HepG2 (cell line): ENCODE measurements at regions not wholly inside any gene's neighbourhood (a gene's known extent, or its start where the extent isn't known, plus 50 kb on each side); places are given as distances from the start of the nearest gene placed in this dataset.
A peak's percentile ranks its signal among the peaks of the same experiment; 100 is the strongest.

Experiments
- BCL3 ChIP-seq: sonication (generic); formaldehyde crosslinking; IDR thresholded peaks from 2 replicates; pipeline ENCODE4 v1.5.1; 2020; ENCODE audit warnings: mild to moderate bottlenecking, missing genetic modification reagents, moderate library complexity
- CREBL2 ChIP-seq: sonication (generic); formaldehyde crosslinking; IDR thresholded peaks from 2 replicates; pipeline ENCODE4 v1.8.1; 2023; ENCODE audit warnings: missing genetic modification reagents, mild to moderate bottlenecking, borderline replicate concordance
- HNF4G ChIP-seq, 2 experiments: sonication (generic) in 1 of 2; formaldehyde crosslinking in 1 of 2; IDR thresholded peaks; 2 replicates each; pipeline versions ENCODE4 v1.4.0 to v1.6.1; 2011 to 2020; ENCODE audit warnings: borderline replicate concordance in 2 of 2, low read depth in 2 of 2, mild to moderate bottlenecking in 2 of 2, low read length in 1 of 2, missing genetic modification reagents in 1 of 2, moderate library complexity in 1 of 2
- HOXA5 ChIP-seq: sonication (generic); formaldehyde crosslinking; IDR thresholded peaks from 2 replicates; pipeline ENCODE4 v1.4.0; 2020; ENCODE audit warnings: missing genetic modification reagents
- NCOR1 ChIP-seq: fragments of 200-600 bp; sonication (generic); IDR thresholded peaks from 2 replicates; pipeline ENCODE4 v1.7.0; 2017; ENCODE audit warnings: antibody characterized with exemption, low read length, borderline replicate concordance
- NR2F1 ChIP-seq, 2 experiments: fragments of 450-650 bp in 1 of 2; formaldehyde crosslinking in 1 of 2; IDR thresholded peaks; 2 replicates each; pipeline versions ENCODE4 v1.5.0 to v1.6.1; 2016 to 2020; ENCODE audit warnings: mild to moderate bottlenecking in 1 of 2, missing compliant biosample characterization in 1 of 2, missing genetic modification reagents in 1 of 2, moderate library complexity in 1 of 2
- SIX1 ChIP-seq: sonication (generic); formaldehyde crosslinking; IDR thresholded peaks from 2 replicates; pipeline ENCODE4 v1.4.0; 2020; ENCODE audit warnings: missing genetic modification reagents, borderline replicate concordance
- SRSF9 ChIP-seq: fragments of 200-400 bp; formaldehyde crosslinking; IDR thresholded peaks from 2 replicates; pipeline ENCODE4 v1.6.1; 2018; ENCODE audit warnings: borderline replicate concordance, mild to moderate bottlenecking, low read depth, low read length; ENCODE audit not compliant: insufficient read depth, poor library complexity, severe bottlenecking
- XBP1 ChIP-seq: sonication (generic); formaldehyde crosslinking; IDR thresholded peaks from 2 replicates; pipeline ENCODE4 v1.5.0; 2020; ENCODE audit warnings: missing genetic modification reagents
- ZBTB40 ChIP-seq, 2 experiments: fragments of 450-650 bp in 1 of 2; sonication (generic) in 1 of 2; formaldehyde crosslinking in 1 of 2; IDR thresholded peaks; 2 replicates each; pipeline versions ENCODE4 v1.6.1 to v1.8.0; 2016 to 2022; ENCODE audit warnings: antibody characterized with exemption in 1 of 2, mild to moderate bottlenecking in 1 of 2, missing genetic modification reagents in 1 of 2
- ZKSCAN1 ChIP-seq: fragments of 150-350 bp; IDR thresholded peaks from 2 replicates; pipeline ENCODE4 v1.6.1; 2014; ENCODE audit warnings: low read length
- ZNF333 ChIP-seq: sonication (generic); formaldehyde crosslinking; IDR thresholded peaks from 2 replicates; pipeline ENCODE4 v1.4.0; 2020; ENCODE audit warnings: mild to moderate bottlenecking, missing genetic modification reagents, borderline replicate concordance
- ZNF546 ChIP-seq: sonication (generic); formaldehyde crosslinking; conservative IDR thresholded peaks from 2 replicates; pipeline ENCODE4 v1.8.1; 2023; ENCODE audit warnings: mild to moderate bottlenecking, missing genetic modification reagents
- ZNF784 ChIP-seq: sonication (generic); formaldehyde crosslinking; IDR thresholded peaks from 2 replicates; pipeline ENCODE4 v1.5.1; 2020; ENCODE audit warnings: missing genetic modification reagents, mild to moderate bottlenecking, borderline replicate concordance
- ZNF83 ChIP-seq: sonication (generic); formaldehyde crosslinking; IDR thresholded peaks from 2 replicates; pipeline ENCODE4 v1.4.0; 2020; ENCODE audit warnings: missing genetic modification reagents, mild to moderate bottlenecking, borderline replicate concordance

- TF ChIP-seq ZNF83 (CRISPR knock-in tag) (no peak), SIX1 (CRISPR knock-in tag) (no peak), NR2F1 (CRISPR knock-in tag; IDR thresholded peaks at IDR 0.05) (0 out of 4 replicates have a peak, but pooled peaks of 1 of the 2 experiments have one; percentile 33), CREBL2 (CRISPR knock-in tag) (no peak), ZNF546 (no peak), SRSF9 (no peak), HNF4G (IDR thresholded peaks at IDR 0.05; ENCODE audit: borderline replicate concordance, low read depth, low read length) (0 out of 2 replicates have a peak, but pooled peaks have one; percentile 16), HNF4G (CRISPR knock-in tag; IDR thresholded peaks at IDR 0.05; ENCODE audit: borderline replicate concordance, low read depth) (no peak), ZNF333 (no peak), BCL3 (CRISPR knock-in tag) (no peak), ZBTB40 (IDR thresholded peaks at IDR 0.05) (no peak), ZBTB40 (CRISPR knock-in tag; IDR thresholded peaks at IDR 0.05) (no peak; the same call in 1 of the 2 replicates), NCOR1 (peak; percentile 75), ZNF784 (CRISPR knock-in tag) (no peak), XBP1 (CRISPR knock-in tag) (no peak), ZKSCAN1 (no peak), HOXA5 (CRISPR knock-in tag) (no peak)
These were observed 71.0 kb upstream of the WDR26 start (continued) for GRCh38 chr1:224505454-224506093.
